Stimulated activated naive B cell treated with anti-CD40 and anti-IgM and Interleukin-4, amounts not matched to agents 10 μg/mL and 1 μg/mL and 100 μg/mL, for 72 hours (primary cell): ENCODE measurements at regions not wholly inside any gene's neighbourhood (a gene's known extent, or its start where the extent isn't known, plus 50 kb on each side); places are given as distances from the start of the nearest gene placed in this dataset.
"Not testable (repeated sequence)": the region's sequence is repeated elsewhere in the genome, so short reads cannot be mapped to it uniquely, and the experiment has no call there.

Experiments
- ATAC-seq, 2 donors: fragments of 150-1000 bp; cut with Tn5 transposase; replicated peaks; 2 replicates each; pipeline ENCODE4 v1.10.0; 2021; ENCODE audit warnings: moderate library complexity in 1 of 2
- DNase-seq: peaks from one replicate; pipeline ENCODE4 v3.0.0; 2021
- H3K27ac Mint-ChIP-seq: one replicate; pipeline ENCODE4 v1.8.0; 2022; ENCODE audit warnings: mild to moderate bottlenecking, mixed read lengths
- H3K27me3 Mint-ChIP-seq, 2 donors: one replicate each; pipeline ENCODE4 v1.8.0; 2022; ENCODE audit warnings: mixed read lengths in 2 of 2
- H3K36me3 Mint-ChIP-seq, 2 donors: one replicate each; pipeline ENCODE4 v1.8.0; 2022; ENCODE audit warnings: mixed read lengths in 2 of 2, mild to moderate bottlenecking in 1 of 2
- H3K4me1 Mint-ChIP-seq, 2 donors: one replicate each; pipeline ENCODE4 v1.8.0; 2022; ENCODE audit warnings: mixed read lengths in 2 of 2, mild to moderate bottlenecking in 1 of 2
- H3K4me3 Mint-ChIP-seq, 2 donors: one replicate each; pipeline ENCODE4 v1.8.0; 2022; ENCODE audit warnings: mild to moderate bottlenecking in 2 of 2, mixed read lengths in 2 of 2, moderate library complexity in 1 of 2
- H3K9me3 Mint-ChIP-seq, 2 donors: one replicate each; pipeline ENCODE4 v1.8.0; 2022; ENCODE audit warnings: mixed read lengths in 2 of 2, mild to moderate bottlenecking in 1 of 2

- no peaks in the 10 kb centered on the region for H3K36me3 Mint-ChIP-seq
- H3K9me3 Mint-ChIP-seq, result no peaks in the 10 kb centered on the region
- no peak for DNase-seq
- no peak overlapping the region for H3K4me3 Mint-ChIP-seq
- H3K27me3 Mint-ChIP-seq, result no peaks in the 10 kb centered on the region
- H3K4me1 Mint-ChIP-seq, result no peaks in the 10 kb centered on the region
- no peak for ATAC-seq
- no peak overlapping the region for H3K27ac Mint-ChIP-seq
These were observed 870.1 kb downstream of the BRINP3 start for GRCh38 chr1:189607477-189608096.

GRCh38 chr1:189609167-189609566 lies 868.5 kb downstream of the BRINP3 start:
- no peak overlapping the region for H3K27ac Mint-ChIP-seq
- H3K4me1 Mint-ChIP-seq, result no peaks in the 10 kb centered on the region
- no peak overlapping the region for H3K4me3 Mint-ChIP-seq
- DNase-seq (no peak), ATAC-seq (no peak)
- H3K36me3 Mint-ChIP-seq, result no peaks in the 10 kb centered on the region
- no peaks in the 10 kb centered on the region for H3K27me3 Mint-ChIP-seq
- H3K9me3 Mint-ChIP-seq, result no peaks in the 10 kb centered on the region

GRCh38 chr1:189616893-189617292 lies 860.8 kb downstream of the BRINP3 start:
- Mint-ChIP-seq H3K4me1 (no peaks in the 10 kb centered on the region), H3K27me3 (no peaks in the 10 kb centered on the region), H3K27ac (no peak overlapping the region), H3K4me3 (no peak overlapping the region), H3K36me3 (no peaks in the 10 kb centered on the region), H3K9me3 (peaks cover 2 to 4% of the 10 kb centered on the region in 2 donors)
- DNase-seq (no peak), ATAC-seq (no peak)

- Mint-ChIP-seq H3K4me1 (no peaks in the 10 kb centered on the region), H3K27ac (no peak overlapping the region), H3K4me3 (no peak overlapping the region), H3K36me3 (no peaks in the 10 kb centered on the region), H3K27me3 (no peaks in the 10 kb centered on the region), H3K9me3 (peaks cover 3 to 4% of the 10 kb centered on the region in 2 donors)
- no peak for ATAC-seq
- DNase-seq, result no peak
These were observed 857.9 kb downstream of the BRINP3 start for GRCh38 chr1:189619682-189620332.

GRCh38 chr1:189620471-189620870 lies 857.2 kb downstream of the BRINP3 start:
- DNase-seq (no peak), ATAC-seq (no peak)
- Mint-ChIP-seq H3K27me3 (no peaks in the 10 kb centered on the region), H3K4me3 (no peak overlapping the region), H3K4me1 (no peaks in the 10 kb centered on the region), H3K9me3 (peaks cover 3 to 4% of the 10 kb centered on the region in 2 donors), H3K36me3 (no peaks in the 10 kb centered on the region), H3K27ac (no peak overlapping the region)

- Mint-ChIP-seq H3K36me3 (no peaks in the 10 kb centered on the region), H3K4me1 (no peaks in the 10 kb centered on the region), H3K9me3 (peaks cover 3% of the 10 kb centered on the region in 2 donors), H3K27ac (no peak overlapping the region), H3K4me3 (no peak overlapping the region), H3K27me3 (no peaks in the 10 kb centered on the region)
- DNase-seq, result no peak
- ATAC-seq, result no peak
These were observed 854.3 kb downstream of the BRINP3 start for GRCh38 chr1:189623336-189623735.

GRCh38 chr1:189627427-189627826 lies 850.2 kb downstream of the BRINP3 start:
- Mint-ChIP-seq H3K4me3 (no peak overlapping the region), H3K9me3 (peaks cover 1 to 4% of the 10 kb centered on the region in 2 donors), H3K27me3 (no peaks in the 10 kb centered on the region), H3K4me1 (no peaks in the 10 kb centered on the region), H3K27ac (no peak overlapping the region), H3K36me3 (no peaks in the 10 kb centered on the region)
- no peak for ATAC-seq
- no peak for DNase-seq

GRCh38 chr1:189628857-189629256 lies 848.8 kb downstream of the BRINP3 start:
- no peak for ATAC-seq
- DNase-seq, result no peak
- H3K36me3 Mint-ChIP-seq, result no peaks in the 10 kb centered on the region
- no peak overlapping the region for H3K4me3 Mint-ChIP-seq
- H3K9me3 Mint-ChIP-seq, result peaks cover 1 to 4% of the 10 kb centered on the region in 2 donors
- no peaks in the 10 kb centered on the region for H3K27me3 Mint-ChIP-seq
- no peak overlapping the region for H3K27ac Mint-ChIP-seq
- no peaks in the 10 kb centered on the region for H3K4me1 Mint-ChIP-seq

- Mint-ChIP-seq H3K4me1 (no peaks in the 10 kb centered on the region), H3K27ac (no peak overlapping the region), H3K4me3 (no peak overlapping the region), H3K9me3 (peaks cover 0 to 4% of the 10 kb centered on the region in 2 donors), H3K36me3 (no peaks in the 10 kb centered on the region), H3K27me3 (no peaks in the 10 kb centered on the region)
- DNase-seq, result no peak
- no peak for ATAC-seq
These were observed 844.0 kb downstream of the BRINP3 start for GRCh38 chr1:189633658-189634057.

GRCh38 chr1:189637041-189637440 lies 840.6 kb downstream of the BRINP3 start:
- no peak for DNase-seq
- H3K27ac Mint-ChIP-seq, result no peak overlapping the region
- no peak for ATAC-seq
- H3K27me3 Mint-ChIP-seq, result no peaks in the 10 kb centered on the region
- no peaks in the 10 kb centered on the region for H3K36me3 Mint-ChIP-seq
- H3K4me3 Mint-ChIP-seq, result no peak overlapping the region
- no peaks in the 10 kb centered on the region for H3K9me3 Mint-ChIP-seq
- H3K4me1 Mint-ChIP-seq, result no peaks in the 10 kb centered on the region

GRCh38 chr1:189644156-189644555 lies 833.5 kb downstream of the BRINP3 start:
- not testable (repeated sequence) for H3K36me3 Mint-ChIP-seq, H3K9me3 Mint-ChIP-seq, DNase-seq, H3K27me3 Mint-ChIP-seq, ATAC-seq, H3K4me1 Mint-ChIP-seq, H3K4me3 Mint-ChIP-seq, H3K27ac Mint-ChIP-seq

GRCh38 chr1:189644970-189645369 lies 832.7 kb downstream of the BRINP3 start:
- H3K27ac Mint-ChIP-seq, result no peak overlapping the region
- H3K9me3 Mint-ChIP-seq, result no peaks in the 10 kb centered on the region
- no peak for DNase-seq
- no peak for ATAC-seq
- H3K36me3 Mint-ChIP-seq, result no peaks in the 10 kb centered on the region
- no peaks in the 10 kb centered on the region for H3K27me3 Mint-ChIP-seq
- H3K4me3 Mint-ChIP-seq, result no peak overlapping the region
- H3K4me1 Mint-ChIP-seq, result no peaks in the 10 kb centered on the region

- H3K4me1 Mint-ChIP-seq, result no peaks in the 10 kb centered on the region
- no peaks in the 10 kb centered on the region for H3K9me3 Mint-ChIP-seq
- H3K36me3 Mint-ChIP-seq, result no peaks in the 10 kb centered on the region
- no peaks in the 10 kb centered on the region for H3K27me3 Mint-ChIP-seq
- DNase-seq, result no peak
- no peak overlapping the region for H3K4me3 Mint-ChIP-seq
- ATAC-seq, result no peak
- no peak overlapping the region for H3K27ac Mint-ChIP-seq
These were observed 831.6 kb downstream of the BRINP3 start for GRCh38 chr1:189646066-189646465.

GRCh38 chr1:189654906-189655305 lies 822.8 kb downstream of the BRINP3 start:
- DNase-seq (no peak), ATAC-seq (no peak)
- Mint-ChIP-seq H3K36me3 (no peaks in the 10 kb centered on the region), H3K4me3 (no peak overlapping the region), H3K27ac (no peak overlapping the region), H3K9me3 (peaks cover 0 to 1% of the 10 kb centered on the region in 2 donors), H3K27me3 (no peaks in the 10 kb centered on the region), H3K4me1 (no peaks in the 10 kb centered on the region)

- no peak overlapping the region for H3K27ac Mint-ChIP-seq
- DNase-seq (no peak), ATAC-seq (no peak)
- peaks cover 0 to 1% of the 10 kb centered on the region in 2 donors for H3K9me3 Mint-ChIP-seq
- no peaks in the 10 kb centered on the region for H3K36me3 Mint-ChIP-seq
- no peaks in the 10 kb centered on the region for H3K27me3 Mint-ChIP-seq
- no peak overlapping the region for H3K4me3 Mint-ChIP-seq
- no peaks in the 10 kb centered on the region for H3K4me1 Mint-ChIP-seq
These were observed 820.8 kb downstream of the BRINP3 start for GRCh38 chr1:189656628-189657530.
